ENCODE measurements at regions not wholly inside any gene's neighbourhood (a gene's known extent, or its start where the extent isn't known, plus 50 kb on each side); places are given as distances from the start of the nearest gene placed in this dataset.

DNA sequence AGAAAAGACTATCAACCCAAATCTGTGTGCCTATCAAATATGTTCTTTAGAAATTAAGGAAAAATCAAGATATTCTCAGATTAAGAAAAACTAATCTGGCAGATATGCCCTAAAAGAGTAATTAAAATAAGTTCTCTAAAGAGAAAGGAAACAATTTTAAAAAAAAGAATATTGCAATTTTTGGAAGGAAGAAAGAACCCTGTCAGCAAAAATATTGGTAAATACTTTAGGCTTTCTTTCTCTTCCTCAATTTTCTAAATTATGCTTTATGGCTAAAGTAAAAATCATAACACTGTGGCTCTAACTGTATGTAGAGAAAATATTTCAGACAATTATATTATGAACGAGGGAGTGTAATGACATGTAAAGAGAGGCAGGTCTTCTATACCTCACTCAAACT is 691.3 kb upstream of the PTBP2 start:
- Histone ChIP-seq H3K27me3 (ENCODE audit: control insufficient read depth, insufficient read depth, low read length) (no peaks in the 10 kb centered on the region), H3K36me3 (ENCODE audit: control insufficient read depth, insufficient read depth, low read length) (no peaks in the 10 kb centered on the region), H3K9me3 (ENCODE audit: control insufficient read depth, insufficient read depth, low read length) (no peaks in the 10 kb centered on the region), H3K4me3 (ENCODE audit: low read length) (no peak overlapping the region), H3K27ac (ENCODE audit: low read length) (no peak overlapping the region), H3K4me1 (ENCODE audit: control insufficient read depth, insufficient read depth, low read length) (no peaks in the 10 kb centered on the region)
- no peak for DNase-seq (ENCODE audit: low read depth, low spot score)
- WGBS (ENCODE audit: insufficient coverage, insufficient read length), result no CpG with 5 or more reads among the region's 1 CpG

DNA sequence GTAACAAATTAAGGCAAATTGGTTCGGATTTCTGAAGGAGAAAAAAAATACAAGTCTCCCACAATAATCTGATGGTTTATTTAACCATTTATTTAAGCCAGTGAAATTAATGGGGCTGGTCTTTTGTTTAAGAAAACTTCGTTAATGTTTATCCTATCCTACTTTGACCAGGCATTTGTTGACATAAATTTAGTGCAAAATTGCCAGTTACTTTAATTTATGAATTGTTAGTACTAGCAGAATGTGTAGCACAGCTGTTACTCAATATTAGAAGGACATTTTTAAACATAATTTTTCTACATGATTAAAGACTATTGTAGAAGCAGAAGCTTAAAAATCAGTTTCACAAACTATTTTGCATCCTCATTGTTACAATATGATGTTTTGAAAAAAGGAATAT is 687.6 kb upstream of the PTBP2 start:
- no CpG with 5 or more reads among the region's 2 CpGs for WGBS (ENCODE audit: insufficient coverage, insufficient read length)
- DNase-seq (ENCODE audit: low read depth, low spot score), result no peak
- Histone ChIP-seq H3K27ac (ENCODE audit: low read length) (no peak overlapping the region), H3K36me3 (ENCODE audit: control insufficient read depth, insufficient read depth, low read length) (no peaks in the 10 kb centered on the region), H3K4me3 (ENCODE audit: low read length) (no peak overlapping the region), H3K27me3 (ENCODE audit: control insufficient read depth, insufficient read depth, low read length) (no peaks in the 10 kb centered on the region), H3K9me3 (ENCODE audit: control insufficient read depth, insufficient read depth, low read length) (no peaks in the 10 kb centered on the region), H3K4me1 (ENCODE audit: control insufficient read depth, insufficient read depth, low read length) (0 out of 2 replicates have a peak, but pooled peaks cover 1% of the 10 kb centered on the region)

DNA sequence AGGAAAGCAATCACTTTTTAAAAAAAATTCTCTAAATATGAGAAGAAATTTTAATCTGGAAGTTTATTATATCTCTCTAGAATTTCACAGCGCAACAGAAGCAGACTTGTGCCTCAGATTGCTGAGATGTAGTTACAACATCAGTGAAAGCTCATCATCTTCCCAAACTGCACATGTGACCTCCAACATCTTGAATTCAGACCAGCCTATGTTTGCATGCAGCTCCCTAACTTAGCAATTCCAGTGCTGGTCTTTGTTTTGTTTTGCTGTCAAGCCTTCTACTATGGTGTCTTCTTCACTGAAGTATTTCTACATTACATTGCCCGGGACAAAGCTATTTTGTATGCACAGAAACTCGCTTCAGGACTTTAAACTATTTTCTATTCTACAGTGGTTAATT is 684.8 kb upstream of the PTBP2 start:
- H3K4me1 ChIP-seq (ENCODE audit: control insufficient read depth, insufficient read depth, low read length), result 0 out of 2 replicates have a peak, but pooled peaks cover 1% of the 10 kb centered on the region
- H3K27ac ChIP-seq (ENCODE audit: low read length), result no peak overlapping the region
- no peaks in the 10 kb centered on the region for H3K9me3 ChIP-seq (ENCODE audit: control insufficient read depth, insufficient read depth, low read length)
- no CpG with 5 or more reads among the region's 3 CpGs for WGBS (ENCODE audit: insufficient coverage, insufficient read length)
- DNase-seq (ENCODE audit: low read depth, low spot score), result no peak
- H3K27me3 ChIP-seq (ENCODE audit: control insufficient read depth, insufficient read depth, low read length), result no peaks in the 10 kb centered on the region
- H3K4me3 ChIP-seq (ENCODE audit: low read length), result no peak overlapping the region
- H3K36me3 ChIP-seq (ENCODE audit: control insufficient read depth, insufficient read depth, low read length), result no peaks in the 10 kb centered on the region

DNA sequence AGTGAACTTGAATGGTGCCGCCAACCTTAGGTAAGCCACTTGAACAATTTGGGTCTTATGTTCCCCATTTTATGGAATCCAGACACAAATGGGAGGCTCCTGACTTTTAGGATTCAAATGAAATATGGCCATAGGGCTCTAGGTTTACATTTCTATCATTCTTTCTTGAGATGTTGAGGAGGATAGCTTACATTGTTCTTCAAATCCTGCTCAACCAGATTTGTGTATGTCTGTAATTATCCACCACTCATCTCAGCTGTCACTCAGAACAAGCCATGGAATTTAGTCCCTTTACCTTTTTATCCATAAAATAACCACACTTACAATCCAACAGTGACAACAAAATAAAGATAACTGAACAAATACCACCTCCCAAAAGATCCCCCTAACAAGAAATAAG is 682.9 kb upstream of the PTBP2 start:
- Histone ChIP-seq H3K27ac (ENCODE audit: low read length) (no peak overlapping the region), H3K27me3 (ENCODE audit: control insufficient read depth, insufficient read depth, low read length) (no peaks in the 10 kb centered on the region), H3K4me1 (ENCODE audit: control insufficient read depth, insufficient read depth, low read length) (0 out of 2 replicates have a peak, but pooled peaks cover 1% of the 10 kb centered on the region), H3K36me3 (ENCODE audit: control insufficient read depth, insufficient read depth, low read length) (no peaks in the 10 kb centered on the region), H3K4me3 (ENCODE audit: low read length) (no peak overlapping the region), H3K9me3 (ENCODE audit: control insufficient read depth, insufficient read depth, low read length) (no peaks in the 10 kb centered on the region)
- DNase-seq (ENCODE audit: low read depth, low spot score), result no peak
- WGBS (ENCODE audit: insufficient coverage, insufficient read length), result no CpG with 5 or more reads among the region's 1 CpG

DNA sequence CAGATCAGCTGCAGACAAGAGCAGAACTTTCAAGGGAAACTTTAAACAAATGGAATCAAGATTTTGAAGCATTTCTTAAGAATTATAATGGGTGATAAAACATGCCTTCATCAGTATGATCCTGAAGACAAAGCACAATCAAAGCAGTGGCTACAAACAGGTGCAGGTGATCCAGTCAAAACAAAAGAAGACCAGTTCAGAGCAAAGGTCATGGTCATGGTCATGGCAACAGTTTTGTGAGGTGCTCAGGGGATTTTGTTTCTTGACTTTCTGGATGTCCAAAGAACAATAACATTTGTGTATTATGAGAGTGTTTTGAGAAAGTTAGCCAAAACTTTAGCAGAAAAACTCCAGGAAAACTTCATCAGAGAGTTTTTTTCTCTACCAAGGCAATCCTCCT is 681.7 kb upstream of the PTBP2 start:
- Histone ChIP-seq H3K9me3 (ENCODE audit: control insufficient read depth, insufficient read depth, low read length) (no peaks in the 10 kb centered on the region), H3K27ac (ENCODE audit: low read length) (no peak overlapping the region), H3K4me3 (ENCODE audit: low read length) (no peak overlapping the region), H3K36me3 (ENCODE audit: control insufficient read depth, insufficient read depth, low read length) (no peaks in the 10 kb centered on the region), H3K4me1 (ENCODE audit: control insufficient read depth, insufficient read depth, low read length) (0 out of 2 replicates have a peak, but pooled peaks cover 1% of the 10 kb centered on the region), H3K27me3 (ENCODE audit: control insufficient read depth, insufficient read depth, low read length) (no peaks in the 10 kb centered on the region)
- DNase-seq (ENCODE audit: low read depth, low spot score), result no peak

GRCh38 chr1:96041470-96041869 is 680.1 kb upstream of the PTBP2 start:
- Histone ChIP-seq H3K4me1 (ENCODE audit: control insufficient read depth, insufficient read depth, low read length) (0 out of 2 replicates have a peak, but pooled peaks cover 1% of the 10 kb centered on the region), H3K9me3 (ENCODE audit: control insufficient read depth, insufficient read depth, low read length) (no peaks in the 10 kb centered on the region), H3K4me3 (ENCODE audit: low read length) (no peak overlapping the region), H3K27me3 (ENCODE audit: control insufficient read depth, insufficient read depth, low read length) (no peaks in the 10 kb centered on the region), H3K27ac (ENCODE audit: low read length) (no peak overlapping the region), H3K36me3 (ENCODE audit: control insufficient read depth, insufficient read depth, low read length) (no peaks in the 10 kb centered on the region)
- WGBS (ENCODE audit: insufficient coverage, insufficient read length), result no CpG with 5 or more reads among the region's 4 CpGs
- no peak for DNase-seq (ENCODE audit: low read depth, low spot score)

DNA sequence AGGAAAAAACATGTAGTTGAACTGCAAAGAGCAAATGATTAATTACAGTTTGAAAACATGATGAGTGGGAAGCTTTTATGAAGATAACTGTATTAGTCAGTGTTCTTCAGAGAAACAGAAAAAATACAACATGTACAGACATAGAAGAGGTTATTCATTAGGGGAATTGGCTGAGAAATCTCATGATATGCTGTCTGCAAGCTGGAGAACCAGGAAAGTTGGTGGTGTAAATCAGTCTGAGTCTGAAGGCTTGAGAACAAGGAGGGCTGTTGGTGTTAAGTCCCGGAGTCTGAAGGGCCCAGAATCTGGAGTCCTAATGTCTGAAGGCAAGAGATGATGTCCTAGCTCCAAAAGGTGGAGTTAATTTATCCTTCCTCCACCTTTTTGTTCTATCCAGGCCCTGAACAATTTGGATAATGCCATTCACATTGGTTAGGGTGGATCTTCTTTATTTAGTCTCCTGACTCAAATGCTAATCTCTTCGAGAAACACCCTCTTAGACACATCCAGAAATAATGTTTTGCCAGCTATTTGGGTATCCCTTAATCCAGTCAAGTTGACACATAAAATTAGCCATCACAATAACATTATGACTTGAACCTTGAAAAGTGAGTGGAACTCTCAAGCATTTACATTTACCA is 672.9 kb upstream of the PTBP2 start:
- H3K36me3 ChIP-seq (ENCODE audit: control insufficient read depth, insufficient read depth, low read length), result no peaks in the 10 kb centered on the region
- no peaks in the 10 kb centered on the region for H3K4me1 ChIP-seq (ENCODE audit: control insufficient read depth, insufficient read depth, low read length)
- no peaks in the 10 kb centered on the region for H3K9me3 ChIP-seq (ENCODE audit: control insufficient read depth, insufficient read depth, low read length)
- H3K27me3 ChIP-seq (ENCODE audit: control insufficient read depth, insufficient read depth, low read length), result no peaks in the 10 kb centered on the region
- H3K4me3 ChIP-seq (ENCODE audit: low read length), result no peak overlapping the region
- no peak overlapping the region for H3K27ac ChIP-seq (ENCODE audit: low read length)
- WGBS (ENCODE audit: insufficient coverage, insufficient read length), result no CpG with 5 or more reads among the region's 2 CpGs
- DNase-seq (ENCODE audit: low read depth, low spot score), result no peak

DNA sequence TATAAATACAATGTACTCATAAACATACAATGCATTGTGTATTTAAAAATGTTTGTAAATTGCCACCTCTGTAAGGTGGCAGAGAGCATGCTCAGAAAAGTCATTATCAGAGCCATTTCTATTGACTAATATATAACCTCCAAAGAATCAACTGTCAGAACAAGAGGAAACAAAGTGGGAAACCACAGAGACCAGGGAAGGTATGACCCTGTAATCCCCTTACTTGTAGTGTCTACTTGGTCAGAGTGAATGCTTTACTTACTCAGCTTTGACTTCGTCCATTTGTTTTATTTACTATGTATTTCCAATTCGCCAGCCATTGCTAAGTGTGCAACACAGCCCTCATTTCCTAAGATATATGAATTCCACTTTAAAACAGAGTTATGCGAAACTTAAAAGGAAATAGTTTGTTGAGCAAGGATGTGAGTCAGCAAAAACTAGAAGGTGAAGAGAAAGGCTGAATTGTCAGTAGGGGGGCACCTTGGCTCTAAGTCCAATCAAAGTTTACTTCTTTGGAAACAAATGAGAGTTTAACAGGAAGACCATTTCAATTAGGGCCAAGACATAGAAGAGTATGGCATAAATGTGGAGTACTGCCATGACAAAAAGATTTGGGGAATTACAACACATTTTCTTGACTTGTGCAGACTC is 671.7 kb upstream of the PTBP2 start:
- no peak overlapping the region for H3K4me3 ChIP-seq (ENCODE audit: low read length)
- H3K36me3 ChIP-seq (ENCODE audit: control insufficient read depth, insufficient read depth, low read length), result no peaks in the 10 kb centered on the region
- no peak overlapping the region for H3K27ac ChIP-seq (ENCODE audit: low read length)
- no peaks in the 10 kb centered on the region for H3K4me1 ChIP-seq (ENCODE audit: control insufficient read depth, insufficient read depth, low read length)
- WGBS (ENCODE audit: insufficient coverage, insufficient read length), result no CpG with 5 or more reads among the region's 3 CpGs
- no peak for DNase-seq (ENCODE audit: low read depth, low spot score)
- H3K9me3 ChIP-seq (ENCODE audit: control insufficient read depth, insufficient read depth, low read length), result no peaks in the 10 kb centered on the region
- no peaks in the 10 kb centered on the region for H3K27me3 ChIP-seq (ENCODE audit: control insufficient read depth, insufficient read depth, low read length)

DNA sequence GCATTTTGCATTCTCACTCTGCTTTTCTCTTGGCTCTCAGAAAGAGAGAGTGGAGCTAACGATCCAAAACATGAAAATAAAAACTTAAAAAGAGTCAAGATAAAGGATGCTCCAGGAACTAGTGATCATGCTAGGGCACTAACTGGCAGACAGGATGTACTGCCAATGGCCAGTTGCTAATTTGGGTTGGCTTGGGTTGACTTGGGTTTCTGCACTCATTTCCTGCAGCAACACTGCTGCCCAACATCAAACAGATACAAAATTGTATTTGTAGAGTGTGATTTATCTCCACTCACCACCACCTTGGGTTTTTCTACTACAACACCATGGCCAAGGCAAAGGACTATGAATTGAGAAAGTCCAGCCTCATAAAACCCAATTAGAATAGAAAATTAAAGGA is 662.3 kb upstream of the PTBP2 start:
- no CpG with 5 or more reads among the region's 1 CpG for WGBS (ENCODE audit: insufficient coverage, insufficient read length)
- Histone ChIP-seq H3K36me3 (ENCODE audit: control insufficient read depth, insufficient read depth, low read length) (no peaks in the 10 kb centered on the region), H3K4me3 (ENCODE audit: low read length) (no peak overlapping the region), H3K9me3 (ENCODE audit: control insufficient read depth, insufficient read depth, low read length) (no peaks in the 10 kb centered on the region; the same call in 1 of the 2 replicates), H3K27ac (ENCODE audit: low read length) (no peak overlapping the region), H3K27me3 (ENCODE audit: control insufficient read depth, insufficient read depth, low read length) (no peaks in the 10 kb centered on the region), H3K4me1 (ENCODE audit: control insufficient read depth, insufficient read depth, low read length) (peaks cover 3% of the 10 kb centered on the region; the same call in 1 of the 2 replicates)
- DNase-seq (ENCODE audit: low read depth, low spot score), result no peak

- DNase-seq (ENCODE audit: low read depth, low spot score), result no peak
- Histone ChIP-seq H3K27me3 (ENCODE audit: control insufficient read depth, insufficient read depth, low read length) (no peaks in the 10 kb centered on the region), H3K4me1 (ENCODE audit: control insufficient read depth, insufficient read depth, low read length) (peaks cover 3% of the 10 kb centered on the region; the same call in 1 of the 2 replicates), H3K9me3 (ENCODE audit: control insufficient read depth, insufficient read depth, low read length) (no peaks in the 10 kb centered on the region; the same call in 1 of the 2 replicates), H3K4me3 (ENCODE audit: low read length) (no peak overlapping the region), H3K27ac (ENCODE audit: low read length) (no peak overlapping the region), H3K36me3 (ENCODE audit: control insufficient read depth, insufficient read depth, low read length) (no peaks in the 10 kb centered on the region)
- no CpG with 5 or more reads among the region's 3 CpGs for WGBS (ENCODE audit: insufficient coverage, insufficient read length)
These were observed 661.8 kb upstream of the PTBP2 start for GRCh38 chr1:96059736-96060135.

DNA sequence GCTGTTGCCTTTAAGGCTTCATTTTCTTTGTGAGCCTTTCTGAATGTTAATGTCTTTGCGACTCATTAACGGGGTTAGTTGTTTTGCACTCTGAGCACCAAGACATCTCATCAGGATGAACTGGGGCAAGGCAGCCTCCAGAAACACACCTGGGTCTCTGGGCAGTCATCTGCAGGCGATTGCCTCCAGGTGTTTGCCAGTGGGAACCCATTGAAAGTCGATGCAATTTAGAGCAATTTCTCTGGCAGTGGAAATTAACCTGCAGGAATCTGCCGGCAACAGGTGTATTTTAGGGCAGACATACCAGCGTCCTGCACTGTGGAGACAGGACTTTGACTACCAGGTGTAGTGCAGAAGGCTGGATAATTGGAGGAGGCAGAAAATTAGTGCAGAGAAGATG is 661.0 kb upstream of the PTBP2 start:
- Histone ChIP-seq H3K9me3 (ENCODE audit: control insufficient read depth, insufficient read depth, low read length) (no peaks in the 10 kb centered on the region; the same call in 1 of the 2 replicates), H3K4me1 (ENCODE audit: control insufficient read depth, insufficient read depth, low read length) (peaks cover 3% of the 10 kb centered on the region; the same call in 1 of the 2 replicates), H3K27ac (ENCODE audit: low read length) (no peak overlapping the region), H3K4me3 (ENCODE audit: low read length) (no peak overlapping the region), H3K36me3 (ENCODE audit: control insufficient read depth, insufficient read depth, low read length) (no peaks in the 10 kb centered on the region), H3K27me3 (ENCODE audit: control insufficient read depth, insufficient read depth, low read length) (no peaks in the 10 kb centered on the region)
- peak; percentile 20 for DNase-seq (ENCODE audit: low read depth, low spot score)
- no CpG with 5 or more reads among the region's 6 CpGs for WGBS (ENCODE audit: insufficient coverage, insufficient read length)

Measured in iPS DF 6.9 (cell line).